Adrenal gland (tissue), 5 donors: ENCODE measurements at regions not wholly inside any gene's neighbourhood (a gene's known extent, or its start where the extent isn't known, plus 50 kb on each side); places are given as distances from the start of the nearest gene placed in this dataset.

Source experiments
- CTCF ChIP-seq, 6 experiments: fragments of 450-650 bp in 4 of 6; fragments of 200-600 bp in 2 of 6; sonication (generic) in 1 of 6; IDR thresholded peaks; 1 replicate in 5 of 6; 2 replicates in 1 of 6; pipeline versions ENCODE4 v1.5.1 to v1.8.0; 2016 to 2021; ENCODE audit warnings: antibody characterized with exemption in 6 of 6, mild to moderate bottlenecking in 2 of 6, moderate library complexity in 1 of 6
- POLR2A ChIP-seq, 2 donors: fragments of 450-650 bp; IDR thresholded peaks; one replicate each; pipeline ENCODE4 v1.6.1; 2017; ENCODE audit warnings: antibody characterized with exemption in 2 of 2, mild to moderate bottlenecking in 2 of 2, moderate library complexity in 1 of 2
- donor health status: DM: no; HTN: no; CAD: no.

GRCh38 chr6:170050591-170051041, 240.3 kb downstream of the DLL1 start:
- TF ChIP-seq POLR2A (IDR thresholded peaks at IDR 0.05) (no peak), CTCF (IDR thresholded peaks at IDR 0.05) (no peak)
